Fibroblast of lung (primary cell): ENCODE measurements at regions not wholly inside any gene's neighbourhood (a gene's known extent, or its start where the extent isn't known, plus 50 kb on each side); places are given as distances from the start of the nearest gene placed in this dataset.

ENCODE experiments used
- DNase-seq, 2 donors: peaks; one replicate each; pipeline versions ENCODE4 v3.0.0 to v3.0.0-alpha.2; 2010; ENCODE audit warnings: low read depth in 2 of 2
- H2AFZ ChIP-seq: 2 replicates; pipeline ENCODE4 v1.5.1; 2012; ENCODE audit warnings: low read length, control low read depth, inconsistent platforms
- H3K27ac ChIP-seq: 2 replicates; pipeline ENCODE4 v1.5.1; 2011; ENCODE audit warnings: low read length, control low read depth; ENCODE audit not compliant: insufficient read depth
- H3K27me3 ChIP-seq: 2 replicates; pipeline ENCODE4 v1.5.1; 2011; ENCODE audit warnings: mild to moderate bottlenecking, low read length; ENCODE audit not compliant: control insufficient read depth, insufficient read depth
- H3K36me3 ChIP-seq: 2 replicates; pipeline ENCODE4 v1.5.1; 2011; ENCODE audit warnings: low read length; ENCODE audit not compliant: control insufficient read depth, insufficient read depth
- H3K4me1 ChIP-seq: 2 replicates; pipeline ENCODE4 v1.5.1; 2011; ENCODE audit warnings: low read length; ENCODE audit not compliant: control insufficient read depth, insufficient read depth; ENCODE audit errors: extremely low read depth
- H3K4me2 ChIP-seq: 2 replicates; pipeline ENCODE4 v1.5.1; 2011; ENCODE audit warnings: low read length, control low read depth; ENCODE audit not compliant: insufficient read depth; ENCODE audit errors: extremely low read depth
- H3K4me3 ChIP-seq, 4 experiments: fragments of 200-600 bp in 1 of 4; sonication (generic) in 1 of 4; replicated peaks in 1 of 4; 2 replicates each; pipeline ENCODE4 v1.5.1; 2011 to 2016; ENCODE audit warnings: low read length in 4 of 4, low read depth in 3 of 4, mild to moderate bottlenecking in 3 of 4, control low read depth in 2 of 4, inconsistent platforms in 1 of 4, mixed read lengths in 1 of 4; ENCODE audit not compliant: insufficient read depth in 1 of 4; ENCODE audit errors: control extremely low read depth in 1 of 4
- H3K79me2 ChIP-seq: 2 replicates; pipeline ENCODE4 v1.5.1; 2012; ENCODE audit warnings: mild to moderate bottlenecking, low read length, inconsistent platforms; ENCODE audit not compliant: control insufficient read depth, insufficient read depth
- H3K9ac ChIP-seq: 2 replicates; pipeline ENCODE4 v1.5.1; 2011; ENCODE audit warnings: mild to moderate bottlenecking, low read length, control low read depth; ENCODE audit not compliant: insufficient read depth
- H3K9me3 ChIP-seq: 2 replicates; pipeline ENCODE4 v1.5.1; 2012; ENCODE audit warnings: low read depth, low read length; ENCODE audit not compliant: control insufficient read depth, insufficient read depth
- H4K20me1 ChIP-seq: 2 replicates; pipeline ENCODE4 v1.5.1; 2011; ENCODE audit warnings: low read length; ENCODE audit not compliant: control insufficient read depth, insufficient read depth; ENCODE audit errors: extremely low read depth
- EZH2 ChIP-seq: IDR thresholded peaks from 2 replicates; pipeline ENCODE4 v1.5.1; 2012; ENCODE audit warnings: low read length, control low read depth, mild to moderate bottlenecking; ENCODE audit errors: missing control alignments
- TF ChIP-seq, protein P1 (sequence below), 2 donors: IDR thresholded peaks in 1 of 2; conservative IDR thresholded peaks in 1 of 2; 1 replicate in 1 of 2; 2 replicates in 1 of 2; pipeline ENCODE4 v1.5.1; 2011 to 2012; ENCODE audit warnings: low read length in 2 of 2, control low read depth in 1 of 2, inconsistent platforms in 1 of 2, low read depth in 1 of 2, mild to moderate bottlenecking in 1 of 2

GRCh38 chrX:4963432-4963831, 1250.0 kb upstream of the PRKX start:
- H3K9ac ChIP-seq, result no peak overlapping the region
- H2AFZ ChIP-seq, result no peak overlapping the region
- no peaks in the 10 kb centered on the region for H3K4me1 ChIP-seq
- H3K36me3 ChIP-seq, result no peaks in the 10 kb centered on the region
- no peak overlapping the region for H3K27ac ChIP-seq
- H4K20me1 ChIP-seq, result no peaks in the 10 kb centered on the region
- H3K79me2 ChIP-seq, result no peaks in the 10 kb centered on the region
- no peak overlapping the region for H3K4me3 ChIP-seq
- H3K27me3 ChIP-seq, result no peaks in the 10 kb centered on the region
- no peak for DNase-seq
- no peaks in the 10 kb centered on the region for H3K9me3 ChIP-seq
- no peak for TF ChIP-seq EZH2
- TF ChIP-seq, protein P1, sequence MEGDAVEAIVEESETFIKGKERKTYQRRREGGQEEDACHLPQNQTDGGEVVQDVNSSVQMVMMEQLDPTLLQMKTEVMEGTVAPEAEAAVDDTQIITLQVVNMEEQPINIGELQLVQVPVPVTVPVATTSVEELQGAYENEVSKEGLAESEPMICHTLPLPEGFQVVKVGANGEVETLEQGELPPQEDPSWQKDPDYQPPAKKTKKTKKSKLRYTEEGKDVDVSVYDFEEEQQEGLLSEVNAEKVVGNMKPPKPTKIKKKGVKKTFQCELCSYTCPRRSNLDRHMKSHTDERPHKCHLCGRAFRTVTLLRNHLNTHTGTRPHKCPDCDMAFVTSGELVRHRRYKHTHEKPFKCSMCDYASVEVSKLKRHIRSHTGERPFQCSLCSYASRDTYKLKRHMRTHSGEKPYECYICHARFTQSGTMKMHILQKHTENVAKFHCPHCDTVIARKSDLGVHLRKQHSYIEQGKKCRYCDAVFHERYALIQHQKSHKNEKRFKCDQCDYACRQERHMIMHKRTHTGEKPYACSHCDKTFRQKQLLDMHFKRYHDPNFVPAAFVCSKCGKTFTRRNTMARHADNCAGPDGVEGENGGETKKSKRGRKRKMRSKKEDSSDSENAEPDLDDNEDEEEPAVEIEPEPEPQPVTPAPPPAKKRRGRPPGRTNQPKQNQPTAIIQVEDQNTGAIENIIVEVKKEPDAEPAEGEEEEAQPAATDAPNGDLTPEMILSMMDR (conservative IDR thresholded peaks at IDR 0.05 in 1 of 2, IDR thresholded peaks at IDR 0.05 in 1 of 2; ENCODE audit: low read depth in 1 of 2, low read length in 2 of 2), result no peak
- no peak overlapping the region for H3K4me2 ChIP-seq

DNA sequence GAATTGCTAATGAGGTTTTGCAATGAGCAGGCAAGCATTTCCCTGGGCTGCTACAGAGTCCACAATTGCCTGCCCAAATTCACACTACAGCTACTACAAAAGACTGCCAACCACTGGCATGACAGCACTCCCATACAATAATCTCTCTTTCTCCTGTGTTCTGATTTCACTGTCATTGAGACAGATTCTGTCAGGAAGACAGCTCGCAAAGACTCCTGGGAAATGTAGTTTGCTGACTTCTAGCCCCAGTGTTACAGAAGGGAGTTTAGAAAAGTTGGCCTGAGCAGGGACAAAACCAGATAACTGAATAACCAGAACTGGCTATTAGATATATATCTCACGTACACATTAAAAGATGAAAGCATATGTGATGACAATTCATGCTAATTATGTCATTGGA, 1231.3 kb upstream of the PRKX start:
- no peak for DNase-seq
- no peak overlapping the region for H3K4me3 ChIP-seq
- H3K27ac ChIP-seq, result no peak overlapping the region
- no peaks in the 10 kb centered on the region for H3K27me3 ChIP-seq
- no peaks in the 10 kb centered on the region for H3K36me3 ChIP-seq
- TF ChIP-seq, protein P1 (conservative IDR thresholded peaks at IDR 0.05 in 1 of 2, IDR thresholded peaks at IDR 0.05 in 1 of 2; ENCODE audit: low read depth in 1 of 2, low read length in 2 of 2), result no peak
- no peak for TF ChIP-seq EZH2
- no peaks in the 10 kb centered on the region for H3K9me3 ChIP-seq
- no peaks in the 10 kb centered on the region for H3K79me2 ChIP-seq
- H3K9ac ChIP-seq, result no peak overlapping the region
- no peaks in the 10 kb centered on the region for H4K20me1 ChIP-seq
- no peak overlapping the region for H2AFZ ChIP-seq
- no peak overlapping the region for H3K4me2 ChIP-seq
- no peaks in the 10 kb centered on the region for H3K4me1 ChIP-seq

- H3K9ac ChIP-seq, result no peak overlapping the region
- no peaks in the 10 kb centered on the region for H3K79me2 ChIP-seq
- H3K27ac ChIP-seq, result no peak overlapping the region
- no peak for DNase-seq
- no peaks in the 10 kb centered on the region for H4K20me1 ChIP-seq
- H3K4me3 ChIP-seq, result no peak overlapping the region
- no peaks in the 10 kb centered on the region for H3K36me3 ChIP-seq
- no peaks in the 10 kb centered on the region for H3K4me1 ChIP-seq
- TF ChIP-seq, protein P1 (conservative IDR thresholded peaks at IDR 0.05 in 1 of 2, IDR thresholded peaks at IDR 0.05 in 1 of 2; ENCODE audit: low read depth in 1 of 2, low read length in 2 of 2), result no peak
- TF ChIP-seq EZH2, result no peak
- no peaks in the 10 kb centered on the region for H3K27me3 ChIP-seq
- H3K9me3 ChIP-seq, result no peaks in the 10 kb centered on the region
- no peak overlapping the region for H3K4me2 ChIP-seq
- no peak overlapping the region for H2AFZ ChIP-seq
Measured at GRCh38 chrX:4936315-4936714, 1222.9 kb upstream of the PRKX start.
